HL-60/S4 (cell line): ENCODE measurements at regions not wholly inside any gene's neighbourhood (a gene's known extent, or its start where the extent isn't known, plus 50 kb on each side); places are given as distances from the start of the nearest gene placed in this dataset.
"Not testable (repeated sequence)": the region's sequence is repeated elsewhere in the genome, so short reads cannot be mapped to it uniquely, and the experiment has no call there.

ENCODE experiments used
- in situ Hi-C: fragments of 300-500 bp; cut with MboI; formaldehyde crosslinking; loops from 2 replicates; pipeline ENCODE4 v1.14.3; 2022; ENCODE audit warnings: low sequenced_read_pairs

GRCh38 chr20:17822540-17823408 lies 123.0 kb downstream of the BANF2 start:
- in situ Hi-C loops, result no loop called here

- in situ Hi-C loops, result no loop called here
These were observed 122.3 kb downstream of the BANF2 start for GRCh38 chr20:17822039-17822438.

GRCh38 chr20:17821606-17822005 lies 121.8 kb downstream of the BANF2 start:
- in situ Hi-C loops, result not testable (repeated sequence)

- in situ Hi-C loops, result no loop called here
These were observed 119.8 kb downstream of the BANF2 start for GRCh38 chr20:17819395-17820093.

- in situ Hi-C loops, result no loop called here
These were observed 118.4 kb downstream of the BANF2 start for GRCh38 chr20:17818187-17818586.

GRCh38 chr20:17816804-17817587 lies 117.2 kb downstream of the BANF2 start:
- in situ Hi-C loops, result no loop called here

- in situ Hi-C loops, result no loop called here
These were observed 111.8 kb downstream of the BANF2 start for GRCh38 chr20:17811628-17811965.

GRCh38 chr20:17810847-17811627 lies 111.3 kb downstream of the BANF2 start:
- in situ Hi-C loops, result no loop called here

GRCh38 chr20:17810062-17810631 lies 110.4 kb downstream of the BANF2 start:
- in situ Hi-C loops, result no loop called here

- in situ Hi-C loops, result no loop called here
These were observed 109.7 kb downstream of the BANF2 start for GRCh38 chr20:17809362-17810061.

GRCh38 chr20:17808782-17809181 lies 109.0 kb downstream of the BANF2 start:
- in situ Hi-C loops, result no loop called here

- in situ Hi-C loops, result no loop called here
These were observed 108.6 kb downstream of the BANF2 start for GRCh38 chr20:17808357-17808756.

- in situ Hi-C loops, result no loop called here
These were observed 107.9 kb downstream of the BANF2 start for GRCh38 chr20:17807651-17808050.

GRCh38 chr20:17806739-17807441 lies 107.1 kb downstream of the BANF2 start:
- in situ Hi-C loops, result no loop called here

GRCh38 chr20:17806107-17806506 lies 106.3 kb downstream of the BANF2 start:
- in situ Hi-C loops, result no loop called here

GRCh38 chr20:17803765-17804164 lies 104.0 kb downstream of the BANF2 start:
- in situ Hi-C loops, result no loop called here

- in situ Hi-C loops, result no loop called here
These were observed 99.9 kb downstream of the BANF2 start for GRCh38 chr20:17799575-17800227.

GRCh38 chr20:17798601-17799000 lies 98.8 kb downstream of the BANF2 start:
- in situ Hi-C loops, result no loop called here

- in situ Hi-C loops, result no loop called here
These were observed 97.8 kb downstream of the BANF2 start for GRCh38 chr20:17797579-17797978.
